Type B pancreatic cell (in vitro differentiated cells): ENCODE measurements at regions not wholly inside any gene's neighbourhood (a gene's known extent, or its start where the extent isn't known, plus 50 kb on each side); places are given as distances from the start of the nearest gene placed in this dataset.
"Not testable (repeated sequence)": the region's sequence is repeated elsewhere in the genome, so short reads cannot be mapped to it uniquely, and the experiment has no call there.

Source experiments
- DNase-seq: peaks from one replicate; pipeline ENCODE4 v3.0.0; 2021; ENCODE audit warnings: mixed read lengths; ENCODE audit not compliant: unreplicated experiment; ENCODE audit errors: extremely low spot score
- H3K27ac Mint-ChIP-seq: 2 replicates; pipeline ENCODE4 v1.8.0; 2021; ENCODE audit warnings: mild to moderate bottlenecking, mixed read lengths
- H3K27me3 Mint-ChIP-seq: 2 replicates; pipeline ENCODE4 v1.8.0; 2021; ENCODE audit warnings: mixed read lengths
- H3K36me3 Mint-ChIP-seq: 2 replicates; pipeline ENCODE4 v1.8.0; 2021; ENCODE audit warnings: mixed read lengths
- H3K4me1 Mint-ChIP-seq: one replicate; pipeline ENCODE4 v1.8.0; 2021; ENCODE audit warnings: mixed read lengths; ENCODE audit not compliant: unreplicated experiment
- H3K4me3 Mint-ChIP-seq: 2 replicates; pipeline ENCODE4 v1.8.0; 2021; ENCODE audit warnings: mild to moderate bottlenecking, mixed read lengths
- H3K9me3 Mint-ChIP-seq: 2 replicates; pipeline ENCODE4 v1.8.0; 2021; ENCODE audit warnings: mixed read lengths
- TF ChIP-seq, protein P1 (sequence below): fragments of 200-600 bp; sonication (generic); conservative IDR thresholded peaks from 2 replicates; pipeline ENCODE4 v1.5.0; 2021; ENCODE audit warnings: antibody characterized with exemption, mild to moderate bottlenecking

DNA sequence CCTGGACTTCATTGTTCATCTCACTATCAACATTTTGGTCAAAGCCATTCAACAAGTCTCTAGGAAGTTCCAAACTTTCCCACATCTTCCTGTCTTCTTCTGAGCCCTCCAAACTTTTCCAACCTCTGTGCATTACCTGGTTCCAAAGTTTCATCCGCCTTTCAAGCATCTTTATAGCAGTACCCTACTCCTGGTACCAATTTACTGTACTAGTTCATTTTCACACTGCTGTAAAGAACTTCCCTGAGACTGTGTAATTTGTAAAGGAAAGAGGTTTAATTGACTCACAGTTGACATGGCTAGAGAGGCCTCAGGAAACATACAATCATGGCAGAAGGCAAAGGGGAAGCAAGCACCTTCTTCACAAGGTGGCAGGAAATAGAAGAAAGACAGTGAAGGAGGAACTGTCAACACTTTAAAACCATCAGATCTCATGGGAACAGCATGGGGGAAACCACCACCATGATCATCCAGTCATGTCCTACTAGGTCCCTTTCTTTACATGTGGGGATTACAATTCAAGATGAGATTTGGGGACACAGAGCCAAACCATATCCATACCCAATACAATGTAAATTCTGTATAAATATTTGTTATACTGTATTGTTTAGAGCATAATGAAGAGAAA, 109.7 kb downstream of the C12orf75 start:
- no peak for DNase-seq
- TF ChIP-seq, protein P1, sequence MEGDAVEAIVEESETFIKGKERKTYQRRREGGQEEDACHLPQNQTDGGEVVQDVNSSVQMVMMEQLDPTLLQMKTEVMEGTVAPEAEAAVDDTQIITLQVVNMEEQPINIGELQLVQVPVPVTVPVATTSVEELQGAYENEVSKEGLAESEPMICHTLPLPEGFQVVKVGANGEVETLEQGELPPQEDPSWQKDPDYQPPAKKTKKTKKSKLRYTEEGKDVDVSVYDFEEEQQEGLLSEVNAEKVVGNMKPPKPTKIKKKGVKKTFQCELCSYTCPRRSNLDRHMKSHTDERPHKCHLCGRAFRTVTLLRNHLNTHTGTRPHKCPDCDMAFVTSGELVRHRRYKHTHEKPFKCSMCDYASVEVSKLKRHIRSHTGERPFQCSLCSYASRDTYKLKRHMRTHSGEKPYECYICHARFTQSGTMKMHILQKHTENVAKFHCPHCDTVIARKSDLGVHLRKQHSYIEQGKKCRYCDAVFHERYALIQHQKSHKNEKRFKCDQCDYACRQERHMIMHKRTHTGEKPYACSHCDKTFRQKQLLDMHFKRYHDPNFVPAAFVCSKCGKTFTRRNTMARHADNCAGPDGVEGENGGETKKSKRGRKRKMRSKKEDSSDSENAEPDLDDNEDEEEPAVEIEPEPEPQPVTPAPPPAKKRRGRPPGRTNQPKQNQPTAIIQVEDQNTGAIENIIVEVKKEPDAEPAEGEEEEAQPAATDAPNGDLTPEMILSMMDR, result no peak
- H3K27ac Mint-ChIP-seq, result no peak overlapping the region
- H3K4me1 Mint-ChIP-seq, result peaks cover 5% of the 10 kb centered on the region
- no peak overlapping the region for H3K4me3 Mint-ChIP-seq
- peaks cover 3% of the 10 kb centered on the region for H3K27me3 Mint-ChIP-seq
- H3K9me3 Mint-ChIP-seq, result peaks cover 8% of the 10 kb centered on the region
- H3K36me3 Mint-ChIP-seq, result no peaks in the 10 kb centered on the region

DNA sequence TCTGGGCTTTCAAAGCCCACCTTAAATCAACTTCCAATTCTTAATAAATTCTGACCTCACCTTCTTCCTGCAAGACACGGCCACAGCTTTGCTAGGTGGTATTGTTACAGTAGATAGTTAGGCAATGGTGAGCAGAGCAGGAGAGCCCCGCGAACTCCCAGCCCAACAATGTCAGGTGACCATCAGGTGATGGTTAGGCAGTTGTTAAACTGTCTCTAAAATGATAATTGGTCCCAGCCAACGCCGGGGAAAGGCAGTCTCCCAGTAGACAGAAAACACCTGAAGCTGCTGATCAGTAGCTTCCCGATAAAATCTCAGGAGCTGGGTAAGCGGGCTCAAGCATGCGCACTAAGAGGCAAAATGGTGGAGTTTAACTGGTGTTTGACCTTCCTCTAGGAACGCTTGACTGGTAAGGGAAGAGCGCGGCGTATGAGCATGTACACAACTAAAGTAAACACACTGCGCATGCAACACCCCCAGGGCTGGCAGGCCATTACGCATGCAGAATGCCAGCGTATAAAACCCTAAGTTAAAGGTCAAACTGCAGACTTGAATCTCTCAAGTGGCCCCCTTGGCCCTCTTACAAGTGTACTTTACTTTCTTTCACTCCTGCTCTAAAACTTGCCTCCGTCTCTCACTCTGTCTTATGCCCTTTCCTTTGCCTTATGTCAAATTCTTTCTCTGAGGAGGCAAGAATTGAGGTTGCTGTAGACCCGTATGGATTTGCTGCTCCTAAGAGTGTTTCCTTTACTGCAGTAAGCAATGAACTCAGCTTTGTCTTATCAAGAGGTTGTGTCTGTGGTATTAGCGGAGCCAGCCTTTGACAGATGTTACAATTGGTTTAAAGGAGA, 113.5 kb downstream of the C12orf75 start:
- no peak for DNase-seq
- TF ChIP-seq, protein P1, result no peak
- Mint-ChIP-seq H3K36me3 (no peaks in the 10 kb centered on the region), H3K4me3 (no peak overlapping the region), H3K27me3 (no peaks in the 10 kb centered on the region), H3K27ac (no peak overlapping the region), H3K4me1 (peaks cover 13% of the 10 kb centered on the region), H3K9me3 (peaks cover 13% of the 10 kb centered on the region)

DNA sequence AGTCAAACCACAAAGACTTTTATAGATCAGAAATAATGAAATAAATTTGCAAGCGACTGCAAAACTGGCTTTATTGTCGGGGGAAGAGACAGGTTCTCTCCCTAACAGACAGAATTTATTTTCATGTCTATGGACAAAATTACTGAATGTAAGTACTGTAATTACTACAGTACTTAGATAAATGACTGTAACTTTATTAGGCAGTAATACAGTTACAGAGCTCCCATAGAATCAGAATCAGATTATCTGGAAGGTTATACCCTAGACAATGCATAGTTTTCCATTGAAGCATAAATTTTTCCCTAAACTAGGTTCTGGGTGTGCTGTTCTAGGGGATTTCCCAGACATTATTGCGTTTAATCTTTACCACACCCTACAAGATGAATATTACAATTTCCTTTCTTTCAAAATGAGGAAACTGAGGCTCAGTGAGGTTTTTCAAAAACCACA, 114.2 kb downstream of the C12orf75 start:
- Mint-ChIP-seq H3K36me3 (no peaks in the 10 kb centered on the region), H3K9me3 (peaks cover 12% of the 10 kb centered on the region), H3K4me3 (no peak overlapping the region), H3K27me3 (no peaks in the 10 kb centered on the region), H3K27ac (no peak overlapping the region), H3K4me1 (peaks cover 13% of the 10 kb centered on the region)
- TF ChIP-seq, protein P1, result no peak
- DNase-seq, result no peak

DNA sequence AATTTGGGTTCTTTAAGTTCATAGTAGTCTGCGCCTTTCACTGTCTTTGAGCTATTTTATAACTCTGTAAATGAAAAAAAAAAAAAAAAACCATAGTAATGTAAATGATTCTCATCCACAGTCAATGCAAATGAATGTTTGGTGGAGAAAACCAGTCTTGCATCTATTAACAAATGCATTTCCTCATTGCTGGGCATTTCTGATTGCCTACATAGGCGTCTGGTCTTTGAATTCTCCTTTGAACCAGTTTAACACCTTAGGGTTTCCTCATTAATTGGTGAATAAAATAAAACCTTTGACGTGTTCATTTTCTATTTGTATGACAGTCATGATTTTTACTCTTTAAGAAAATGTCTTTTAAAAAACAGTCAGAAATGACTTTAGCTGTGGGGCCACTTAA, 114.8 kb downstream of the C12orf75 start:
- no peaks in the 10 kb centered on the region for H3K36me3 Mint-ChIP-seq
- peaks cover 7% of the 10 kb centered on the region for H3K9me3 Mint-ChIP-seq
- DNase-seq, result no peak
- TF ChIP-seq, protein P1, result no peak
- H3K27me3 Mint-ChIP-seq, result no peaks in the 10 kb centered on the region
- peaks cover 13% of the 10 kb centered on the region for H3K4me1 Mint-ChIP-seq
- H3K27ac Mint-ChIP-seq, result no peak overlapping the region
- no peak overlapping the region for H3K4me3 Mint-ChIP-seq

DNA sequence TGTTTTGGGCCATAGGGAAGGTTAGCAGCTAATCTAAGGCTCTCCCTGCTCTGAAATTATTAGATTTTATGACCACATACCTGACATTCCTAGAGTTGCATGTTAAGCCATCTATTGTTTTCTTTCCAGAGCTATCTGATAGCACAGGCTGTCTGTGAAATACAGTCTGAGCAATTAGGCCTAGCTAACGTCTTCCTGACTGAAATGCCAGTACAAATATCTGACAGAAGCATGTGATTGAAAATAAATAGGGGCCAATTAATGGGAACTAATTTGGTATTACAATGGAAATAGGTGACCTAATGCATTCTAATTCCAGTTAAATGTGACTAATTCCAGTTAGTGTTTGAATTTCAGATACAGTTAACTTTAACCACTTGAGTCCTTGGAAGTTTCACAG, 115.2 kb downstream of the C12orf75 start:
- Mint-ChIP-seq H3K36me3 (no peaks in the 10 kb centered on the region), H3K4me3 (no peak overlapping the region), H3K4me1 (peaks cover 13% of the 10 kb centered on the region), H3K9me3 (peaks cover 5% of the 10 kb centered on the region), H3K27ac (no peak overlapping the region), H3K27me3 (no peaks in the 10 kb centered on the region)
- TF ChIP-seq, protein P1, result no peak
- DNase-seq, result no peak

DNA sequence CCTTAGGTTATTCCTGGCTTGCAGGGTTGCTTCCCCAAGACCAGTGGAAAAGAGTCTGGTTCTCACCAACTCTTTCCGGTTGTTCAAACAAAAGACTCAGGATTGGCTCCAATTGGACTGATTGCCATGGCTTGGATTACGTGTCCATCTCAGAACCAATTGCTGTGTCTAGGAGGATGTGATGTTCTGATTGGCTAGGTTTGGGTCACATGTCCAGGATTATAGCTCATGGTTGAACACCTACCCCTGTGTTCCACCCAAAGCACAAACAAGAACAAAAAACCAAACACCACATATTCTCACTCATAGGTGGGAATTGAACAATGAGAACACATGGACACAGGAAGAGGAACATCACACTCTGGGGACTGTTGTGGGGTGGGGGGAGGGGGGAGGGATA, 116.0 kb downstream of the C12orf75 start:
- H3K27me3 Mint-ChIP-seq, H3K4me3 Mint-ChIP-seq, DNase-seq, H3K36me3 Mint-ChIP-seq, H3K9me3 Mint-ChIP-seq, H3K27ac Mint-ChIP-seq: not testable (repeated sequence)
- peaks cover 13% of the 10 kb centered on the region for H3K4me1 Mint-ChIP-seq
